Endothelial cell of umbilical vein (primary cell): ENCODE measurements at regions not wholly inside any gene's neighbourhood (a gene's known extent, or its start where the extent isn't known, plus 50 kb on each side); places are given as distances from the start of the nearest gene placed in this dataset.

ENCODE experiments used
- CTCF ChIP-seq, 2 donors: IDR thresholded peaks; 1 replicate in 1 of 2; 2 replicates in 1 of 2; pipeline ENCODE4 v1.5.1; 2011; ENCODE audit warnings: low read length in 2 of 2, mild to moderate bottlenecking in 2 of 2, moderate library complexity in 2 of 2, control low read depth in 1 of 2, inconsistent platforms in 1 of 2, low read depth in 1 of 2; ENCODE audit not compliant: insufficient read depth in 1 of 2; ENCODE audit errors: extremely low read depth in 1 of 2
- EZH2 ChIP-seq: IDR thresholded peaks from 2 replicates; pipeline ENCODE4 v1.6.1; 2012; ENCODE audit warnings: borderline replicate concordance, low read depth, mild to moderate bottlenecking, moderate library complexity, low read length, inconsistent platforms; ENCODE audit not compliant: severe bottlenecking
- FOS ChIP-seq: IDR thresholded peaks from 2 replicates; pipeline ENCODE4 v1.6.1; 2011; ENCODE audit warnings: mild to moderate bottlenecking, low read length, moderate library complexity, borderline replicate concordance; ENCODE audit not compliant: insufficient read depth
- GATA2 ChIP-seq: IDR thresholded peaks from 2 replicates; pipeline ENCODE4 v1.7.0; 2011; ENCODE audit warnings: low read depth, mild to moderate bottlenecking, moderate library complexity, mixed read lengths, low read length; ENCODE audit not compliant: insufficient read length, insufficient read depth
- JUN ChIP-seq: IDR thresholded peaks from 2 replicates; pipeline ENCODE4 v1.6.1; 2011; ENCODE audit warnings: borderline replicate concordance, low read depth; ENCODE audit not compliant: insufficient read length, insufficient read depth
- MAX ChIP-seq: IDR thresholded peaks from 2 replicates; pipeline ENCODE4 v1.6.1; 2011; ENCODE audit not compliant: insufficient read depth, insufficient read length
- MYC ChIP-seq: IDR thresholded peaks from one replicate; pipeline ENCODE4 v1.6.1; 2011; ENCODE audit warnings: mild to moderate bottlenecking, low read depth, low read length
- POLR2A ChIP-seq: IDR thresholded peaks from 2 replicates; pipeline ENCODE4 v1.6.1; 2012; ENCODE audit warnings: low read depth, mild to moderate bottlenecking, control low read depth, low read length
- POLR2AphosphoS5 ChIP-seq: IDR thresholded peaks from 2 replicates; pipeline ENCODE4 v1.6.1; 2012; ENCODE audit warnings: low read depth, mild to moderate bottlenecking, control low read depth, low read length, moderate library complexity; ENCODE audit not compliant: insufficient read depth

DNA sequence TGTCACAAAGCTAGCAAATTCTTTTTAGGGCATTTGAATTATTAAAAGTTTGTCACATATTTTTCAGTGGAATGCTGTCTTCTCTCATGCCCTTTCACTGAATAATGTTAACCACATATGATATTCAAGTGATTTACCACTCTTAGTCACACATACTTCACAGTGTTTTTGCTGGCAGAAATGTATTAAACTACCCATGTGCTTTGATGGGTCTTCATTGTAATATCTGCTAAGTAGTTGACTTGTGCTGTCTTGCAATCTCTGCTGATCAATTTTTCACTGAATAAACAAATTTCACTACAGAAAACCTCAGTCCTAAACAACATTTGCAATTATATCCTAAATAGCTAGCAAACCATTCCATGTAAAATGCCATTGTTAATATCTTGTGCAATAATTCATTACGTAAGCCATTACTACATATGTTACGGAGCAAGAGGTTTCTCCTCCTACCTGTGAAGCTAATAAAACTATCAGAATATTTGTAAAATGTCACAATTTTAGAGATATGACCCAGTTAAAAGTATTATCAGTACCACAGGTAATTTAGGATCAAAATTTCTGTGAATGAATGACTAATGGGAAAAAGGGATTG lies 64.6 kb upstream of the LMO3 start:
- no peak for TF ChIP-seq CTCF (IDR thresholded peaks at IDR 0.05; ENCODE audit: extremely low read depth in 1 of 2, insufficient read depth in 1 of 2, low read depth in 1 of 2, low read length in 2 of 2)
- TF ChIP-seq EZH2 = no peak
- TF ChIP-seq MAX = no peak
- no peak for TF ChIP-seq POLR2A
- no peak for TF ChIP-seq POLR2AphosphoS5
- TF ChIP-seq MYC = no peak
- TF ChIP-seq FOS = no peak
- TF ChIP-seq JUN = no peak
- no peak for TF ChIP-seq GATA2
